Smooth muscle cell (in vitro differentiated cells): ENCODE measurements at regions not wholly inside any gene's neighbourhood (a gene's known extent, or its start where the extent isn't known, plus 50 kb on each side); places are given as distances from the start of the nearest gene placed in this dataset.

Source experiments
- DNase-seq: peaks from one replicate; lab custom pipeline; 2025; ENCODE audit not compliant: unreplicated experiment; lab: John Stamatoyannopoulos, UW
- H2AFZ ChIP-seq: fragments of 200-600 bp; sonication (generic); 2 replicates; pipeline ENCODE4 v1.6.0; 2016; ENCODE audit warnings: antibody characterized with exemption, low read depth, mild to moderate bottlenecking
- H3F3A ChIP-seq: fragments of 200-600 bp; sonication (generic); 2 replicates; pipeline ENCODE4 v1.6.0; 2017; ENCODE audit warnings: antibody characterized with exemption, low read depth
- H3K27ac ChIP-seq: fragments of 200-600 bp; sonication (generic); 2 replicates; pipeline ENCODE4 v1.5.1; 2016; ENCODE audit warnings: low read depth, mild to moderate bottlenecking
- H3K27me3 ChIP-seq: fragments of 200-600 bp; sonication (generic); 2 replicates; pipeline ENCODE4 v1.6.1; 2016; ENCODE audit warnings: low read depth, mild to moderate bottlenecking
- H3K36me3 ChIP-seq: fragments of 200-600 bp; sonication (generic); 2 replicates; pipeline ENCODE4 v1.5.1; 2016; ENCODE audit warnings: low read depth
- H3K4me1 ChIP-seq: fragments of 200-600 bp; sonication (generic); 2 replicates; pipeline ENCODE4 v1.5.1; 2016; ENCODE audit warnings: low read depth
- H3K4me2 ChIP-seq: fragments of 200-600 bp; sonication (generic); 2 replicates; pipeline ENCODE4 v1.6.0; 2016; ENCODE audit warnings: mild to moderate bottlenecking
- H3K4me3 ChIP-seq: fragments of 200-600 bp; sonication (generic); 2 replicates; pipeline ENCODE4 v1.5.1; 2016; ENCODE audit warnings: mild to moderate bottlenecking
- H3K79me2 ChIP-seq: fragments of 200-600 bp; sonication (generic); 2 replicates; pipeline ENCODE4 v1.6.0; 2016; ENCODE audit warnings: low read depth, mild to moderate bottlenecking
- H3K9ac ChIP-seq: fragments of 200-600 bp; sonication (generic); 2 replicates; pipeline ENCODE4 v1.6.0; 2016; ENCODE audit warnings: low read depth
- H3K9me3 ChIP-seq: fragments of 200-600 bp; sonication (generic); replicated peaks from 2 replicates; pipeline ENCODE4 v1.5.1; 2016; ENCODE audit warnings: low read depth
- H4K20me1 ChIP-seq: fragments of 200-600 bp; sonication (generic); 2 replicates; pipeline ENCODE4 v1.6.0; 2016; ENCODE audit warnings: low read depth
- WGBS: methylation state at CpG from one replicate; pipeline ENCODE4 v1.1.7; 2016; ENCODE audit warnings: low lambda C conversion rate; 5-methylcytosine and 5-hydroxymethylcytosine counted together
- TF ChIP-seq, protein P1 (sequence below): fragments of 200-600 bp; sonication (generic); IDR thresholded peaks from 2 replicates; pipeline ENCODE4 v1.5.1; 2017; ENCODE audit warnings: borderline replicate concordance, mild to moderate bottlenecking, antibody characterized with exemption; ENCODE audit not compliant: insufficient read depth, poor library complexity, severe bottlenecking

DNA sequence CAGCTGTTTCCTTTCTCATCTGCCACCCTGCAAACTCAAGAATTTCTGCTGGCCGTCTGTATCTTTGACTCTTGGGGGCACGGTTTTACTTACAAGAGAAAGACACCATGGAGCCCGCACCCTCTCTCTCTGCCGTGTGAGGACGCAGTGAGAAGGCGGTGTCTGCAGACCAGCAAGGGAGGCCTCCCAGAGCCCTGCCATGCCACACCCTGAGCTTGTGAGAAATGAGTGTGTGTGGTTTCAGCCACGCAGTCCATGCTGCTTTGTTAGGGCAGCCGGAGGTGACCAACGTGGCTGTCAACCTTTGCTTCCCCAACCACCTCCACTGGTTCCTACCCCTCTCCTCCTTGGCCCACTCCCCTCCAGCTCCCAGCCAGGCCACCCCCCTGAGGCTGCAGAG, 70.1 kb upstream of the NUP50 start:
- H3K4me1 ChIP-seq: no peaks in the 10 kb centered on the region
- H2AFZ ChIP-seq: no peak overlapping the region

DNA sequence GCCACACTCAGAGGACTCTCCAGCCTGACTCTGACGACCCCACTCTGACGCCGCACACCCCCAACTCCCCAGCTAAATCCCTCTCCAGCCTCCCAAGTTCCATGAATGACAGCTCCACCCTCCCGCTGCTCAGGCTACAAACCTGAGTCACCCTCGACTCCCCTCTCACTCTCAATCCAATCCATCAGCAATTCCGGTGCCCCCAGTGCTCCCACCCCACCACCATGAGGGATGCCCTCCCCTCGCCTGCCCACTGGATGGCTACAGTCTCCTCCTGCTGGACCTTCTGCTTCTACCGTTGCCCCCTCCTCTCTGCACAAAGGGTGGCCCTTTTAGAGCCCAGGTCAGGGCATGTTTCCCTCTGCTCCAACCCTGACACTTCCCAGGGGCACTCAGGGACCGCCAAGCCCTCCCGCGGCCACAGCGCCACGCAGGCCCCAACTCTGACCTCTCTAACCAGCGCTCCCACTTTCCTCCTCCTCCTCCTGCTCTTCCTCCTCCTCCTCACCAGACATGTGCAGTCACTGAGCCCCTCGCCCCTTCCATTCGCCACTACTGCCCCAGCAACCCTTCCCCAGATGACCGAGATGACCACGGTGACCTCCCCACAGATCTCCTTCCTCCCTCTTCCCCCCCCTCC, 69.5 kb upstream of the NUP50 start:
- Histone ChIP-seq H3F3A (no peaks in the 10 kb centered on the region), H3K4me3 (no peak overlapping the region), H3K9me3 (no peaks in the 10 kb centered on the region), H3K36me3 (no peaks in the 10 kb centered on the region), H3K9ac (no peak overlapping the region), H2AFZ (no peak overlapping the region), H4K20me1 (no peaks in the 10 kb centered on the region), H3K4me1 (no peaks in the 10 kb centered on the region), H3K4me2 (no peak overlapping the region), H3K27me3 (no peaks in the 10 kb centered on the region), H3K27ac (no peak overlapping the region), H3K79me2 (no peaks in the 10 kb centered on the region)
- 92% methylated on average over 16 of the region's 18 CpGs for WGBS
- TF ChIP-seq, protein P1, sequence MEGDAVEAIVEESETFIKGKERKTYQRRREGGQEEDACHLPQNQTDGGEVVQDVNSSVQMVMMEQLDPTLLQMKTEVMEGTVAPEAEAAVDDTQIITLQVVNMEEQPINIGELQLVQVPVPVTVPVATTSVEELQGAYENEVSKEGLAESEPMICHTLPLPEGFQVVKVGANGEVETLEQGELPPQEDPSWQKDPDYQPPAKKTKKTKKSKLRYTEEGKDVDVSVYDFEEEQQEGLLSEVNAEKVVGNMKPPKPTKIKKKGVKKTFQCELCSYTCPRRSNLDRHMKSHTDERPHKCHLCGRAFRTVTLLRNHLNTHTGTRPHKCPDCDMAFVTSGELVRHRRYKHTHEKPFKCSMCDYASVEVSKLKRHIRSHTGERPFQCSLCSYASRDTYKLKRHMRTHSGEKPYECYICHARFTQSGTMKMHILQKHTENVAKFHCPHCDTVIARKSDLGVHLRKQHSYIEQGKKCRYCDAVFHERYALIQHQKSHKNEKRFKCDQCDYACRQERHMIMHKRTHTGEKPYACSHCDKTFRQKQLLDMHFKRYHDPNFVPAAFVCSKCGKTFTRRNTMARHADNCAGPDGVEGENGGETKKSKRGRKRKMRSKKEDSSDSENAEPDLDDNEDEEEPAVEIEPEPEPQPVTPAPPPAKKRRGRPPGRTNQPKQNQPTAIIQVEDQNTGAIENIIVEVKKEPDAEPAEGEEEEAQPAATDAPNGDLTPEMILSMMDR: no peak
- DNase-seq: no peak

More for the DNA sequence above, 70.1 kb upstream of the NUP50 start:
- H3K4me2 ChIP-seq: no peak overlapping the region
- H3K36me3 ChIP-seq: no peaks in the 10 kb centered on the region
- H3K4me3 ChIP-seq: no peak overlapping the region
- no peak overlapping the region for H3K9ac ChIP-seq
- H3K9me3 ChIP-seq: no peaks in the 10 kb centered on the region
- no peaks in the 10 kb centered on the region for H3K27me3 ChIP-seq
- no peaks in the 10 kb centered on the region for H3K79me2 ChIP-seq
- no peaks in the 10 kb centered on the region for H4K20me1 ChIP-seq
- no peak for DNase-seq
- 70% methylated on average over 9 of the region's 9 CpGs for WGBS
- TF ChIP-seq, protein P1: no peak
- no peaks in the 10 kb centered on the region for H3F3A ChIP-seq
- H3K27ac ChIP-seq: no peak overlapping the region

DNA sequence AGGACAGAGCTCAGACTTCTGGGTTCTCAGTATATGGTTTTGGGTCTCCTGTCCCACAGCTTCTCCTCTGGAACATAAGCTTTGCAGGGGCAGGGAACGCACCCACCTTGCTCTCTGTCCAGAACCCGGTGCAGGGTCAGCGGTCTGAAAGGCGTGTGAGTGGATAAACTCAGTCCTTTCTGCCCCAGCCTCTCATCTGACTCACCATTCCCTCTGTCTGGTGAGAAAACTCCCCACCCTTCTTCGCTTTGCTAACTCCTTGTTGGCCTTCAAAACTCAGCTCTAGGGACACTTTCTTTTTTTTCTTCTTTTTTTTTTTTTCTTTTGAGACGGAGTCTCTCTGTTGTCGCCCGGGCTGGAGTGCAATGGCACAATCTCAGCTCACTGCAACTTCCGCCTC, 68.9 kb upstream of the NUP50 start:
- Histone ChIP-seq H3F3A (no peaks in the 10 kb centered on the region), H3K4me2 (no peak overlapping the region), H2AFZ (no peak overlapping the region), H3K4me3 (no peak overlapping the region), H3K79me2 (no peaks in the 10 kb centered on the region), H3K27ac (no peak overlapping the region), H3K4me1 (no peaks in the 10 kb centered on the region), H3K9ac (no peak overlapping the region), H3K9me3 (no peaks in the 10 kb centered on the region), H4K20me1 (no peaks in the 10 kb centered on the region), H3K27me3 (no peaks in the 10 kb centered on the region), H3K36me3 (no peaks in the 10 kb centered on the region)
- 69% methylated on average over 9 of the region's 9 CpGs for WGBS
- TF ChIP-seq, protein P1: no peak
- DNase-seq: no peak

DNA sequence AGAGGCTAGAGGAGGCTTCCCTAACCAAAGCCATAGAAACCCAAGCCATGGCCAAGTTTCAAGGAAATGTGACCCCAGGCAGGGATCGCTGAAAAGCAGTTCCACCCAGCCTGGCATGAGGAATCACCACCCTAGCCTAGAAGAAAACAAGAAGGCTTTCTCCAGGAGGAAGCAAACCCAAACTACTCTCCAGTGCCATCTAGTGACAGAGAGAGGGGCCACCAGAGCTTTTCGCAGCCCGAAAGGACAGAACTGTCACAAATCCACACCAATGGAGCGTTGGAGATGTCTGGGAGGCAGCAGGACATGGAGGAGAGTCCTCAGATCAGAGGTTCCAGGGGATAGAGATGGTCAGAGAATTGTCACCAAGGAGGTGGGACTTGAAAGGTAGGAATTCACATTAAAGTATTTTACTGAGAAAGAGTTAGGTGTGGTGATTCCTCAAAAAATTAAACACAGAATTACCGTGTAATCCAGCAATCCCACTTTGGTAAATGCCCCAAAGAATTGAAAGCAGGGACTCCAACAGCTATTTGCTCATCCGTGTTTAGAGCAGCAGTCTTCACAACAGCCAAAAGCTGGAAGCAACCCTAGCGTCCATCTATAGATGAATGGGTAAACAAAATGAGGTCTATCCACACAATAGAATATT, 67.3 kb upstream of the NUP50 start:
- DNase-seq: peak; percentile 17
- Histone ChIP-seq H3K27ac (no peak overlapping the region), H3K36me3 (no peaks in the 10 kb centered on the region), H3K4me1 (no peaks in the 10 kb centered on the region), H3K9ac (no peak overlapping the region), H3K27me3 (no peaks in the 10 kb centered on the region), H3K79me2 (no peaks in the 10 kb centered on the region), H3K9me3 (no peaks in the 10 kb centered on the region), H3F3A (no peaks in the 10 kb centered on the region), H3K4me3 (no peak overlapping the region), H4K20me1 (no peaks in the 10 kb centered on the region), H3K4me2 (no peak overlapping the region), H2AFZ (no peak overlapping the region)
- WGBS: 32% methylated on average over 7 of the region's 7 CpGs
- TF ChIP-seq, protein P1: peak; percentile 78
